Glomerular visceral epithelial cell (primary cell): ENCODE measurements at regions not wholly inside any gene's neighbourhood (a gene's known extent, or its start where the extent isn't known, plus 50 kb on each side); places are given as distances from the start of the nearest gene placed in this dataset.
"Not testable (repeated sequence)": the region's sequence is repeated elsewhere in the genome, so short reads cannot be mapped to it uniquely, and the experiment has no call there.

Source experiments
- DNase-seq: peaks from one replicate; pipeline ENCODE4 v3.0.0-alpha.2; 2016; ENCODE audit errors: extremely low spot score

GRCh38 chr2:91628471-91628870 is 2937.0 kb downstream of the RPIA start:
- not testable (repeated sequence) for DNase-seq

GRCh38 chr2:91657193-91657592 is 2965.7 kb downstream of the RPIA start:
- DNase-seq, result peak; percentile 79

GRCh38 chr2:91658336-91658735 is 2966.9 kb downstream of the RPIA start:
- peak; percentile 0 for DNase-seq

GRCh38 chr2:91659189-91659916 is 2967.9 kb downstream of the RPIA start:
- not testable (repeated sequence) for DNase-seq

GRCh38 chr2:91659917-91660275 is 2968.4 kb downstream of the RPIA start:
- peak; percentile 38 for DNase-seq

GRCh38 chr2:91667341-91667740 is 2975.9 kb downstream of the RPIA start:
- DNase-seq, result not testable (repeated sequence)

- DNase-seq, result not testable (repeated sequence)
Measured at GRCh38 chr2:91685541-91685940, 2994.1 kb downstream of the RPIA start.

GRCh38 chr2:91686046-91686445 is 2994.6 kb downstream of the RPIA start:
- not testable (repeated sequence) for DNase-seq
